PFSK-1 (cell line): ENCODE measurements at regions not wholly inside any gene's neighbourhood (a gene's known extent, or its start where the extent isn't known, plus 50 kb on each side); places are given as distances from the start of the nearest gene placed in this dataset.

Experiments used
- FOXP2 ChIP-seq: optimal IDR thresholded peaks from 2 replicates; pipeline ENCODE3; 2011; ENCODE audit warnings: borderline replicate concordance, control low read depth, inconsistent platforms; ENCODE audit not compliant: insufficient read depth; ENCODE audit errors: extremely low read length, extremely low read depth
- POLR2AphosphoS5 ChIP-seq: IDR thresholded peaks from 2 replicates; pipeline ENCODE4 v1.6.1; 2012; ENCODE audit warnings: low read depth, mild to moderate bottlenecking, control low read depth, low read length, moderate library complexity
- REST ChIP-seq, 2 experiments: IDR thresholded peaks; 2 replicates each; pipeline versions ENCODE4 v1.6.1 to v1.8.0; 2011 to 2012; ENCODE audit warnings: low read depth in 2 of 2, low read length in 2 of 2, control low read depth in 1 of 2, inconsistent platforms in 1 of 2, mild to moderate bottlenecking in 1 of 2, moderate library complexity in 1 of 2; ENCODE audit not compliant: insufficient read depth in 1 of 2
- SIN3A ChIP-seq: IDR thresholded peaks from 2 replicates; pipeline ENCODE4 v1.6.1; 2012; ENCODE audit warnings: mild to moderate bottlenecking, low read length, moderate library complexity, borderline replicate concordance; ENCODE audit not compliant: insufficient read depth
- TAF1 ChIP-seq: IDR thresholded peaks from 2 replicates; pipeline ENCODE4 v1.6.1; 2012; ENCODE audit warnings: low read length, control low read depth, borderline replicate concordance; ENCODE audit not compliant: insufficient read depth

- no peak for TF ChIP-seq POLR2AphosphoS5
- TF ChIP-seq FOXP2: no peak
- TF ChIP-seq TAF1: no peak
- no peak for TF ChIP-seq REST (IDR thresholded peaks at IDR 0.05; ENCODE audit: insufficient read depth in 1 of 2, low read depth in 2 of 2, low read length in 2 of 2)
- no peak for TF ChIP-seq SIN3A
Observed at GRCh38 chr5:74064911-74065310, 438.9 kb downstream of the ARHGEF28 start.

- TF ChIP-seq TAF1: no peak
- no peak for TF ChIP-seq FOXP2
- TF ChIP-seq POLR2AphosphoS5: no peak
- no peak for TF ChIP-seq REST (IDR thresholded peaks at IDR 0.05; ENCODE audit: insufficient read depth in 1 of 2, low read depth in 2 of 2, low read length in 2 of 2)
Observed at GRCh38 chr5:74064225-74064624, 438.2 kb downstream of the ARHGEF28 start.

- TF ChIP-seq SIN3A: no peak
- TF ChIP-seq REST (IDR thresholded peaks at IDR 0.05; ENCODE audit: insufficient read depth in 1 of 2, low read depth in 2 of 2, low read length in 2 of 2): no peak
- TF ChIP-seq TAF1: no peak
- no peak for TF ChIP-seq POLR2AphosphoS5
- no peak for TF ChIP-seq FOXP2
Observed at GRCh38 chr5:74063821-74064220, 437.8 kb downstream of the ARHGEF28 start.

GRCh38 chr5:74063346-74063745 is 437.4 kb downstream of the ARHGEF28 start:
- no peak for TF ChIP-seq SIN3A
- TF ChIP-seq FOXP2: no peak

- TF ChIP-seq SIN3A (no peak), FOXP2 (no peak), TAF1 (no peak), POLR2AphosphoS5 (no peak), REST (IDR thresholded peaks at IDR 0.05; ENCODE audit: insufficient read depth in 1 of 2, low read depth in 2 of 2, low read length in 2 of 2) (no peak)
Observed at GRCh38 chr5:74061292-74061691, 435.3 kb downstream of the ARHGEF28 start.

GRCh38 chr5:74059706-74060105 is 433.7 kb downstream of the ARHGEF28 start:
- no peak for TF ChIP-seq FOXP2
- no peak for TF ChIP-seq POLR2AphosphoS5
- TF ChIP-seq SIN3A: no peak
- no peak for TF ChIP-seq TAF1
- no peak for TF ChIP-seq REST (IDR thresholded peaks at IDR 0.05; ENCODE audit: insufficient read depth in 1 of 2, low read depth in 2 of 2, low read length in 2 of 2)
